GM11168 (cell line): ENCODE measurements at regions not wholly inside any gene's neighbourhood (a gene's known extent, or its start where the extent isn't known, plus 50 kb on each side); places are given as distances from the start of the nearest gene placed in this dataset.

Experiments used
- in situ Hi-C: fragments of 300-500 bp; cut with MboI; formaldehyde crosslinking; loops from one replicate; pipeline ENCODE4 v1.12.0; 2022; ENCODE audit warnings: low sequenced_read_pairs; ENCODE audit not compliant: unreplicated experiment

- in situ Hi-C loops: loop anchor here (10.0 kb wide), 1 partner anchor 144 kb away; no protein-coding TSS in a partner anchor
These were observed 72.6 kb downstream of the TENT5C start for GRCh38 chr1:117678246-117678977.

- in situ Hi-C loops: loop anchor here (10.0 kb wide), 1 partner anchor 144 kb away; no protein-coding TSS in a partner anchor
These were observed 73.5 kb downstream of the TENT5C start for GRCh38 chr1:117679299-117679698.

GRCh38 chr1:117679868-117680267 lies 74.0 kb downstream of the TENT5C start:
- in situ Hi-C loops: loop anchor here (10.0 kb wide), 1 partner anchor 145 kb away; no protein-coding TSS in a partner anchor

DNA sequence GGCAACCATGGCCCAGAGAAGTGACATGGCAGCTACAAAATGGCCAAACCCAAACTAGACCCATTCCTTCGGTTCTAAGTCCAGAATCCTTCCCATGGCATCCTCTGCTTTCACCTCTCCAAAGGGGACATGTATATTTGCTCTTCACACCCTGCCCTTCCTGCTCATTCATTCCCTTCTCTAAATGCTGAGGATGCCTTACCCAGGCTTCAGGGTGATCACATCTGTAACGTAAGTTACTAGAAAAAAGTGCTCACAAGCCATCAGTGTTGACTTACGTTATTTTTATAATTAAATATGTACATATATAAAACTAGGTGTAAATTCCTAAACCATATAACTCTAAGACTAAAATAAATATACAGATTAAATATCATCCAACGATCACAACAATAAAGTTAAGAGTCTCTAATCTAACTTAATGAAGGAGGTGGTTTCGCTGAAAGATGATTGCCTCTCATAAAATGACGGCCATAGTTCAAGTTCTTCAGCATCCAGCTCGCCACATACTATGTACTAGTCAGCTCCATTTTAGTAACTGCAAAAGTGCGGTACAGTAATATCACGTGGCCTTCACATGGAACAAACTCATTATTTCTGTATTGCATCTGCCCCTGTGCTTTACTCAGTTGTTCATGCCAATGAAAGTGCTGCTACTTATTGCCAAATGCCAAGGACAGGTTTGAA lies 74.6 kb downstream of the TENT5C start:
- in situ Hi-C loops: no loop called here

DNA sequence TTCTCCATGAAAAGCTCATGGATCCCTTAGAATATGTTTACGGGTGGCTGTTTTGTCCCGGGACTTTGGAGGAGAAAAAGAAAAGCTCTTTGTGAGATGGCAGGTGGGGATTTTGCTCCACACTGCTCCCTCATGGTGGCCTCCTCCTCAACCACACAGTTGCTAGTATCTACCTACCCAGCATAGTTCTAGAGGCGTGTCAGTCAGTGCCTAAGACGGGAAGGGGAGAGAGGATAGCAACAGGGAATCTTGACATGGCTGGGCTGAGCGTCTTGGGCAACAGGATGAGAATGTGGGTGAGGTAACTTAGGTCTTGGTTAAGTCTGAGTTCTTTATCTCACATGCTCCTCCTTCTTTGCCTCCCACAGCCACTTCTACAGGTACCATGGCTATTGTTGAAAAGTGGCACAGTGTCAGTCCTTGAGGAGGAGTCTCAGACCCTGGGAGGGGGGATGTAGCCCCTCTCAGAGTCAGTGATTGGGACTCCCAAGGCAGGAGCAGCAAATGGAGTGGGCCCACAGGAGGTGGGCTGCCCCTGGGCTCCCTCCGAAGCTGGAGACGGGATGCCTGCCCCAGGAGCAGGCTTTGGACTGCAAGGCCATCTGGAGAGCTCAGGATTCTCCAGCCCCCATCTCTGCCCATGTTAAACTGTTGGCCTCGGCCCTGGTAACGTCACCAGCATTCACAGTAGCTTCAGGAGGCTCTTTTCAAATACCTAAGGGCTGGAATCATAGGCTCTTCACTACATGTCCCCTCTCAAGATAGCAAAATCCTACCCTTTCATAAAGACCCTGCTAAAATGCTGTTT lies 75.4 kb downstream of the TENT5C start:
- in situ Hi-C loops: no loop called here

GRCh38 chr1:117681901-117682250 lies 76.0 kb downstream of the TENT5C start:
- in situ Hi-C loops: no loop called here

DNA sequence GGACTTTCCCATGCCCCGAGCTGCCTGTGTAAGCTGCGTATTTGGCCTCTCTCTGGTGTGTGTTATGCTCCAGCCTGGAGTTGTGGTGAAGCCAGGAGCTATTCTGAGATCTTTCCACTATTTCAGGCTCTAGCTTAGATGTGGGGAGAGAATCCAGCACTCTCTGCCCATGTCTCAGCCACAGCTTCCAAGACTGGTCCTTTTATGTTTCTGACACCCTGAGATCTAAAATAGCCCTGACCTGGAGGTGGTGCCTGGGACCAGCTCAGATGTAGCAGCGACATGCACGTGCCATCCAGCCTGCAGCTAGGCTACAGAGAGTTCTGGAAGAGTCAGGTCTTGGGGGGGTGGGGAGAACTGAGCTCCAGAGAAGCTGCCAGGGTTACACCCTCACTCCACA lies 76.5 kb downstream of the TENT5C start:
- in situ Hi-C loops: no loop called here

GRCh38 chr1:117683571-117684285 lies 77.9 kb downstream of the TENT5C start:
- in situ Hi-C loops: no loop called here

DNA sequence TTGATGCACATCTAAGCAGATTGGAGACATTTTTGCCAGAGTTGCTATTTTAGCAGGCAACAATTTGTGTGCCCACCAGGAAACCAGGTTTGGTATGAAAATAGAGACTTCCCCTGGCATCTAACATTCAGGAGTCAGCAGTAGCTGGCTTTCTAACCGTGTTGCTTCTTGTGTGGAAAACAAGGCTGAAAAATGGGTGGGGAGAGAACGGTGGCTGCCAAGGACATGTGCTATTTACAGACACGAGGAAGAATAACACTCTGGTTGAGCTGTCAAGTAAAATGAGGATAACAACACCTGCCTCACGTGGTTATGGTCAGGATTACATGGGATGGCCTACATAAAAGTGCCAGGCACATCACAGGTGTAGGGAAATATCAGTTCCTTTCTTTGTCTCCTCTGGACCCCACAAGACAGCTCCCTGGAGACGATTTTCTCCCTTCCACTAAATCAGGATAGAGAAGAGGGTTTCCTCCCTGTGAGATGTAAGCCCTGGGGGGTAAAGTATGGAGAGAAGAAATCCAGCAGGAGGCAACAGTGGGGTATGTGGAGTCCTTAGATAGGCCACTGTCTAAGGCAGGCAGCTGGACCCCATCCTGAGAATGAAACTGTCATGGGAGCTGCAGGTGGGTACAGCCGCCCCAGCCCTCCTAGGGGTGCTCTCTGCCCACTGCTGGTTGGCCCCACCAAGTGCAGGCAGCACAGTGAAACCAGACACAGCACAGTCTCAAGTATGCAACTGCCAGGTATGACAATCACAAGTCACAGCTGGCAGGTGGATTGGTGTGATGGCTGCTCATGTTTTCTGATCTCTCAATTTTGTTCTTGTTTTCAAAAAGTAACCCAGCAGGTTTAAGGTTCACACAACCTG lies 80.3 kb downstream of the TENT5C start:
- in situ Hi-C loops: no loop called here

DNA sequence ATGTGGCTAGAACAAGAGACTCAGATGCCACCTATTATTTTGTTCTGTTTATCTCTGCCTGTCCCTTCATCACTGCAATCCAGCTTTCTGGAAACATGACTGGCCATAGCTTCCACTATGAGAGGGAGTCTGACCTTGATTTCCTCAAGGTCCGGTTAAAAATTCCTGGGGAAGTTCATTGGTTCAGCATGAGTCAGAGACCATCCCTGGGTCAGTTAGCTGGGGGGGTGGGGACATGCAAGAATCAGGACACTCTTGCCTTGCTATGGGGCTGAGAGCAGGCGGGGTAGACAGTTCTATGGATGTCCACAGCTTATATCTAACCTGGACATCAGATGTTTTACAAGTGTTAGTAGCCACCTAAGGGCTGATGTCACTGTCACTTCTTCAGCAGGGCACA lies 81.1 kb downstream of the TENT5C start:
- in situ Hi-C loops: no loop called here

DNA sequence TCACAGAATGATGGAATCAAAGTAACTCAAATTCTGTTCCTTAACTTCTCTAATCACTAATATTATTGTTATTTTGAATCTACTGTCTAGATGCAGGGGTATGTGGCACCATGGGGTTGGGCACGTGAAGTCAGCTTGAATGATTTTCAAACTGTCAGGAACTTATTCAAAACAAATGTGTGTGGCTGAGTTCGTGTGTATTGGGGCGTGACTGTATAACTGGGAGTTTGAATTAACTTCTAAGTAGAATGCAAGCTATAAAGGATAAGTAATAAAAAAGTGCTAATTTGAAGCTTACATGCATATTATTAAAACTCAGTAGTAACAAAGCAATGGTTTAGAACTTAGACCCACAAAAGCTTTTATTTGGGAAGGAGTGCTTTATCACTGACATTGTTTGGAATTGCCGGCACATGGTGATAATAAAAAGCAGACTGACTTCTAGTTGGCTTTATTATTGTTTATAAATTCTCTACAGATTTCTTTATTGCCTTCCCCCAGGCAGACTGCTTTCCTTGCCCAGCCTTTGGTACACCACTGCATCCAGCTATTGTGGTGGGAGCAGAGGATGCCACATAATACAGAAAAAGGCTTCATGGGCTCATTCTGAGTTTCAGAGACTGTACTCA lies 84.3 kb downstream of the TENT5C start:
- in situ Hi-C loops: no loop called here

DNA sequence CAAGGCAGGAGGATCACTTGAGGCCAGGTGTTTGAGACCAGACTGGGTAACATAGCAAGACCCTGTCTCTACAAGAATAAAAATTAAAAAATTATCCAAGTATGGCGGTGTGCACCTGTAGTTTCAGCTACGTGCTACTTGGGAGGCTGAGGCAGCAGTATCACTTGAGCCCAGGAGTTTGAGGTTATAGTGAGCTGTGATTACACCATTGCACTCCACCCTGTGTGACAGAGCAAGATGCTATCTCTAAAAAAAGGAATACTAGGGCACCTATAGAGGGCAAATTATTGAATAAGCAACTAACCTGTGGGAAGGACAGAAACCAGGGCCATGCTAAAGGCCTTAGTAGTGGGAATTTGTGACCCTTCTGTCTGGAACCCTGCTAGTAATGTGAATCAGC lies 86.1 kb downstream of the TENT5C start:
- in situ Hi-C loops: no loop called here

- in situ Hi-C loops: no loop called here
These were observed 88.7 kb downstream of the TENT5C start for GRCh38 chr1:117694543-117694942.

DNA sequence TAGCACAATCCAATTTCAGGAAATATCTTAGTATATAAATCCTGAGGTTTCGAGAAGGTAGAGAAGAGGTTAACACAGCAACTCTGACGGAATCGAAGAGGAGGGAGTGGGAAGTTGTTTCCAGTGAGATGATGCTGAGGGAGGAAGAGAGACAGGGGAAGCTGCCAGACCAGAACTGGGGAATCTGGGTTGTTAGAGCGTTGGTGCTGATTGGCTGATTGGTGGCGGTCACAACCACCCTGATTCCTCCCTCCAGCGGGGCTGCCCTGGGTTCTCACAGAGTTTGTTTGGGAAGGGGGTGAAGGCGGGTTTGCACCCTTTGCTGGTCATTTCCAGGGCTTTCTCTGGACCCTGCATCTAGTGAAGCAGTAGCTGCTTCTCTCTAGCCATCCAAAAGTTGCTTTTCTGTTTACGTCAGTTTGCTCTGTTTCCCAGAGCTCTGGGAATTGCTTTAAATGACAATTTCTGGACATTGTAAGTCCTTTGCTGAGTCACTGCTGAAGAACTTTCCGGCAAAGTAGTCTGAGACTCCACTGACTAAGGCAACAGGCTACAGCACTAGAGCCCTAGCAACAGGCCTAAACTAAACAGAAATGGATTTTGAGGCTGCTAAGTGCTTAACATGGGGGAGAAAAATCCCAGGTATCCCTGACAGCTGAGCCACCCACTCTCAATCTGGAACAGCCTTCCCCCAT lies 90.1 kb downstream of the TENT5C start:
- in situ Hi-C loops: no loop called here

GRCh38 chr1:117696561-117696960 lies 90.7 kb downstream of the TENT5C start:
- in situ Hi-C loops: no loop called here

GRCh38 chr1:117697220-117697781 lies 91.5 kb downstream of the TENT5C start:
- in situ Hi-C loops: no loop called here

GRCh38 chr1:117698398-117699160 lies 92.7 kb downstream of the TENT5C start:
- in situ Hi-C loops: no loop called here
